Kidney epithelial cell (primary cell): ENCODE measurements at regions not wholly inside any gene's neighbourhood (a gene's known extent, or its start where the extent isn't known, plus 50 kb on each side); places are given as distances from the start of the nearest gene placed in this dataset.
"Not testable (repeated sequence)": the region's sequence is repeated elsewhere in the genome, so short reads cannot be mapped to it uniquely, and the experiment has no call there.

Experiments used
- DNase-seq: peaks from one replicate; pipeline ENCODE4 v3.0.0-alpha.2; 2010; ENCODE audit warnings: low read depth
- H3K27me3 ChIP-seq: 2 replicates; pipeline ENCODE4 v1.6.0; 2011; ENCODE audit warnings: low read length; ENCODE audit not compliant: control insufficient read depth, insufficient read depth
- H3K36me3 ChIP-seq: 2 replicates; pipeline ENCODE4 v1.5.1; 2011; ENCODE audit warnings: low read length; ENCODE audit not compliant: control insufficient read depth, insufficient read depth
- H3K4me3 ChIP-seq: 2 replicates; pipeline ENCODE4 v1.5.1; 2011; ENCODE audit warnings: low read depth, mild to moderate bottlenecking, control low read depth, low read length
- TF ChIP-seq, protein P1 (sequence below): IDR thresholded peaks from 2 replicates; pipeline ENCODE4 v1.5.1; 2011; ENCODE audit warnings: mild to moderate bottlenecking, moderate library complexity, low read length, control low read depth, inconsistent platforms; ENCODE audit not compliant: insufficient read depth, poor library complexity, severe bottlenecking

GRCh38 chr12:34304001-34304400, 281.7 kb downstream of the ALG10 start:
- TF ChIP-seq, protein P1, sequence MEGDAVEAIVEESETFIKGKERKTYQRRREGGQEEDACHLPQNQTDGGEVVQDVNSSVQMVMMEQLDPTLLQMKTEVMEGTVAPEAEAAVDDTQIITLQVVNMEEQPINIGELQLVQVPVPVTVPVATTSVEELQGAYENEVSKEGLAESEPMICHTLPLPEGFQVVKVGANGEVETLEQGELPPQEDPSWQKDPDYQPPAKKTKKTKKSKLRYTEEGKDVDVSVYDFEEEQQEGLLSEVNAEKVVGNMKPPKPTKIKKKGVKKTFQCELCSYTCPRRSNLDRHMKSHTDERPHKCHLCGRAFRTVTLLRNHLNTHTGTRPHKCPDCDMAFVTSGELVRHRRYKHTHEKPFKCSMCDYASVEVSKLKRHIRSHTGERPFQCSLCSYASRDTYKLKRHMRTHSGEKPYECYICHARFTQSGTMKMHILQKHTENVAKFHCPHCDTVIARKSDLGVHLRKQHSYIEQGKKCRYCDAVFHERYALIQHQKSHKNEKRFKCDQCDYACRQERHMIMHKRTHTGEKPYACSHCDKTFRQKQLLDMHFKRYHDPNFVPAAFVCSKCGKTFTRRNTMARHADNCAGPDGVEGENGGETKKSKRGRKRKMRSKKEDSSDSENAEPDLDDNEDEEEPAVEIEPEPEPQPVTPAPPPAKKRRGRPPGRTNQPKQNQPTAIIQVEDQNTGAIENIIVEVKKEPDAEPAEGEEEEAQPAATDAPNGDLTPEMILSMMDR, result no peak
- Histone ChIP-seq H3K36me3 (no peaks in the 10 kb centered on the region), H3K4me3 (no peak overlapping the region), H3K27me3 (no peaks in the 10 kb centered on the region)
- DNase-seq, result no peak

- Histone ChIP-seq H3K36me3 (no peaks in the 10 kb centered on the region), H3K4me3 (no peak overlapping the region), H3K27me3 (no peaks in the 10 kb centered on the region)
- TF ChIP-seq, protein P1, result no peak
- no peak for DNase-seq
Measured at GRCh38 chr12:34304546-34304945, 282.2 kb downstream of the ALG10 start.

DNA sequence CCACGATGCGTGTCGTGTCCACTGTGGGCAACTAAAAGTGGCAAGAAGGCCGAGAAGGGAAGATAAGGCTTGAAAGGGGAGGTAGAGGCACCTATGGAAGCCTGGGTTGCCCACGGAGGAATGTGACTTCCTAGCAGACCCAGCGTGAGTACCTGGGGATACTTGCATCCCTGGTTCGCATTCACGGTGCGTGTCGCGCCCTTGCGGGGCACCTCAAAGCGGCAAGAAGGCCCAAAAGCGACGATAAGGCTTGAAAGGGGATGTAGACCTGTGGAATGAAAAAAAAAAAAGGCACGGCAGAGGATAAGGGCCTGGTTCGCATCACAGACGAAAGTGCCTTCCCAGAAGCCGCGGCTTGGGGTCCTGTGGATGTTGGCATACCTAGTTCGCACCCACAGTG, 282.9 kb downstream of the ALG10 start:
- Histone ChIP-seq H3K4me3 (no peak overlapping the region), H3K27me3 (no peaks in the 10 kb centered on the region), H3K36me3 (no peaks in the 10 kb centered on the region)
- TF ChIP-seq, protein P1, result no peak
- DNase-seq, result no peak

GRCh38 chr12:34306133-34306830, 284.0 kb downstream of the ALG10 start:
- DNase-seq, result no peak
- Histone ChIP-seq H3K36me3 (no peaks in the 10 kb centered on the region), H3K27me3 (no peaks in the 10 kb centered on the region), H3K4me3 (no peak overlapping the region)
- TF ChIP-seq, protein P1, result no peak

DNA sequence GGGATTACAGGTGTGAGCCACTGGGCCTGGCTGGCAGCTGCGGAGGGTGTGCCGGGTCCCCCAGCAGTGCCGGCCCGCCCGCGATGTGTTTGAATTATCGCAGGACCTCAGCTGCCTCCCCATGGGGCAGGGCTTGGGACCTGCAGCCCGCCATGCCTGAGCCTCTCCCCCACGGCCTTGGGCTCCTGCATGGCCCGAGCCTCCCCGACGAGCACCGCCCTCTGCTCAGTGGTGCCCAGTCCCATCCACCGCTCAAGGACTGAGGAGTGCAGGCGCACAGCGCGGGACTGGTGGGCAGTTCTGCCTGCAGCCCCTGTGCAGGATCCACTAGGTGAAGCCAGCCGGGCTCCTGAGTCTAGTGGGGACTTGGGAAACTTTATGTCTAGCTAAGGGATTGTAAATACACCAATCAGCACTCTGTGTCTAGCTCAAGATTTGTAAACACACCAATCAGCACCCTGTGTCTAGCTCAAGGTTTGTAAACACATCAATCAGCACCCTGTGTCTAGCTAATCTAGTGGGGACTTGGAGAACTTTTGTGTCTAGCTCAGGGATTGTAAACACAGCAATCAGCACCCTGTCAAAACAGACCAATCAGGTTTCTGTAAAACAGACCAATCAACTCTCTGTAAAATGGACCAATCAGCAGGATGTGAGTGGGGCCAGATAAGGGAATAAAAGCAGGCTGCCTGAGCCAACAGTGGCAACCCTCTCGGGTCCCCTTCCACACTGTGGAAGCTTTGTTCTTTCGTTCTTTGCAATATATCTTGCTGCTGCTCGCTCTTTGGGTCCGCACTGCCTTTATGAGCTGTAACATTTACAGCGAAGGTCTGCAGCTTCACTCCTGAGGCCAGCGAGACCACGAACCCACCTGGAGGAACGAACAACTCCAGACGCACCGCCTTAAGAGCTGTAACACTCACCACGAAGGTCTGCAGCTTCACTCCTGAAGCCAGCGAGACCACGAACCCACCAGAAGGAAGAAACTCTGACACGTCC, 287.8 kb downstream of the ALG10 start:
- not testable (repeated sequence) for DNase-seq, H3K36me3 ChIP-seq, H3K4me3 ChIP-seq, H3K27me3 ChIP-seq

DNA sequence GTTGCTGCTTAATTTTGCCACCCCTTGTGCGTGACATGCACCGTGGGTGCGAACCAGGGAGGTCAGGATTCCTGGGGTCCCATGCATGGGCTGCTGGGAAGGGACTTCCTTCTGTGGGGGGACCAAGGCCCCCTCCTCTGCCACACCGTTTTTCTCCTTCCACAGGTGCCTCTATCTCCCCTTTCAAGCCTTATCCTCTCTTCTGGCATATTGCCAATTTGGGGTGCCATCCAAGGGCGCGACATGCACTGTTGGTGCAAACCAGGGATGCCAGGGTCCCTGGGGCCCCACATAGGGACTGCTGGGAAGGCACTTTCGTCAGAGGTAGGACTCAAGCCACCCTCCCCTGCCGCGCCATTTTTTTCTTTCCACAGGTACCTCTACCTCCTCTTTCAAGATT, 289.0 kb downstream of the ALG10 start:
- TF ChIP-seq, protein P1, result no peak
- H3K36me3 ChIP-seq, result no peaks in the 10 kb centered on the region
- no peaks in the 10 kb centered on the region for H3K27me3 ChIP-seq
- H3K4me3 ChIP-seq, result no peak overlapping the region
- no peak for DNase-seq
